CD14-positive monocyte (primary cell): ENCODE measurements at regions not wholly inside any gene's neighbourhood (a gene's known extent, or its start where the extent isn't known, plus 50 kb on each side); places are given as distances from the start of the nearest gene placed in this dataset.

Source experiments
- DNase-seq, 3 donors: peaks; one replicate each; pipeline ENCODE4 v3.0.0-alpha.2; 2011 to 2022
- H2AFZ ChIP-seq: 2 replicates; pipeline ENCODE4 v1.6.0; 2012; ENCODE audit warnings: mild to moderate bottlenecking, low read depth, low read length, inconsistent platforms; ENCODE audit not compliant: insufficient read depth, poor library complexity, severe bottlenecking
- H3K27ac ChIP-seq, 2 donors: 1 replicate in 1 of 2; 2 replicates in 1 of 2; pipeline ENCODE4 v1.5.1; 2012 to 2013; ENCODE audit warnings: low read length in 2 of 2, control low read depth in 1 of 2, inconsistent platforms in 1 of 2, low read depth in 1 of 2, mild to moderate bottlenecking in 1 of 2
- H3K27me3 ChIP-seq, 2 donors: one replicate each; pipeline versions ENCODE4 v1.6.0 to v1.6.1; 2011 to 2013; ENCODE audit warnings: low read length in 2 of 2; ENCODE audit not compliant: control insufficient read depth in 2 of 2, insufficient read depth in 2 of 2
- H3K36me3 ChIP-seq, 2 donors: replicated peaks in 1 of 2; 1 replicate in 1 of 2; 2 replicates in 1 of 2; pipeline versions ENCODE4 v1.5.1 to v1.6.1; 2012 to 2013; ENCODE audit warnings: low read length in 2 of 2, control low read depth in 1 of 2, inconsistent platforms in 1 of 2, mild to moderate bottlenecking in 1 of 2; ENCODE audit not compliant: insufficient read depth in 2 of 2, control insufficient read depth in 1 of 2
- H3K4me1 ChIP-seq, 2 donors: 1 replicate in 1 of 2; 2 replicates in 1 of 2; pipeline versions ENCODE4 v1.5.1 to v1.6.1; 2012 to 2013; ENCODE audit warnings: low read length in 2 of 2, control low read depth in 1 of 2, inconsistent platforms in 1 of 2, mild to moderate bottlenecking in 1 of 2, moderate library complexity in 1 of 2; ENCODE audit not compliant: insufficient read depth in 2 of 2, control insufficient read depth in 1 of 2
- H3K4me2 ChIP-seq: replicated peaks from 2 replicates; pipeline ENCODE3; 2012; ENCODE audit warnings: low read length, moderate library complexity, mild to moderate bottlenecking; ENCODE audit not compliant: poor library complexity, severe bottlenecking; ENCODE audit errors: extremely low read depth
- H3K4me3 ChIP-seq, 3 experiments: fragments of 200-600 bp in 1 of 3; sonication (generic) in 1 of 3; replicated peaks in 1 of 3; 1 replicate in 2 of 3; 2 replicates in 1 of 3; pipeline ENCODE4 v1.5.1; 2011 to 2013; ENCODE audit warnings: low read length in 3 of 3, mild to moderate bottlenecking in 3 of 3, control low read depth in 2 of 3, low read depth in 2 of 3, inconsistent platforms in 1 of 3, moderate library complexity in 1 of 3
- H3K79me2 ChIP-seq: 2 replicates; pipeline ENCODE4 v1.6.0; 2012; ENCODE audit warnings: mild to moderate bottlenecking, control low read depth, inconsistent platforms, low read length, moderate library complexity; ENCODE audit not compliant: insufficient read depth
- H3K9ac ChIP-seq: 2 replicates; pipeline ENCODE4 v1.6.0; 2017; ENCODE audit warnings: low read length, mild to moderate bottlenecking; ENCODE audit not compliant: insufficient read depth, poor library complexity, severe bottlenecking
- H3K9me3 ChIP-seq, 2 donors: replicated peaks in 1 of 2; 1 replicate in 1 of 2; 2 replicates in 1 of 2; pipeline versions ENCODE4 v1.5.1 to v1.6.1; 2012 to 2013; ENCODE audit warnings: low read length in 2 of 2, control low read depth in 1 of 2; ENCODE audit not compliant: control insufficient read depth in 1 of 2, insufficient read depth in 1 of 2
- H4K20me1 ChIP-seq: 2 replicates; pipeline ENCODE4 v1.6.0; 2012; ENCODE audit warnings: mild to moderate bottlenecking, low read length, control low read depth, moderate library complexity; ENCODE audit not compliant: insufficient read depth
- H3K27ac Mint-ChIP-seq, 7 donors: one replicate each; pipeline ENCODE4 v1.8.0; 2020; ENCODE audit warnings: mild to moderate bottlenecking in 7 of 7, mixed read lengths in 7 of 7, moderate library complexity in 6 of 7, inconsistent platforms in 2 of 7
- H3K27me3 Mint-ChIP-seq, 3 donors: one replicate each; pipeline ENCODE4 v1.8.0; 2021 to 2022; ENCODE audit warnings: low read depth in 3 of 3, mild to moderate bottlenecking in 3 of 3, mixed read lengths in 3 of 3, moderate library complexity in 3 of 3, inconsistent platforms in 1 of 3
- H3K36me3 Mint-ChIP-seq, 2 donors: one replicate each; pipeline ENCODE4 v1.8.0; 2020; ENCODE audit warnings: mixed read lengths in 2 of 2, inconsistent platforms in 1 of 2, mild to moderate bottlenecking in 1 of 2
- H3K4me1 Mint-ChIP-seq: one replicate; pipeline ENCODE4 v1.8.0; 2020; ENCODE audit warnings: mild to moderate bottlenecking, mixed read lengths
- H3K4me3 Mint-ChIP-seq, 2 donors: one replicate each; pipeline ENCODE4 v1.8.0; 2020; ENCODE audit warnings: mild to moderate bottlenecking in 2 of 2, mixed read lengths in 2 of 2, moderate library complexity in 1 of 2
- H3K9me3 Mint-ChIP-seq, 7 donors: one replicate each; pipeline ENCODE4 v1.8.0; 2020 to 2022; ENCODE audit warnings: mixed read lengths in 7 of 7, mild to moderate bottlenecking in 6 of 7, moderate library complexity in 6 of 7, inconsistent platforms in 2 of 7
- WGBS: methylation state at CpG from one replicate; pipeline ENCODE4 v1.1.5; 2013; ENCODE audit warnings: missing lambda C conversion rate; ENCODE audit not compliant: insufficient coverage; 5-methylcytosine and 5-hydroxymethylcytosine counted together
- intact Hi-C, 2 donors: fragments of 100-400 bp; cut with micrococcal nuclease; formaldehyde crosslinking; loops; one replicate each; pipeline versions ENCODE4 v1.15.0 to v1.15.1; 2023
- TF ChIP-seq, protein P1 (sequence below): fragments of 200-600 bp; IDR thresholded peaks from one replicate; pipeline ENCODE4 v1.8.0; 2022; ENCODE audit warnings: antibody characterized with exemption, mild to moderate bottlenecking

DNA sequence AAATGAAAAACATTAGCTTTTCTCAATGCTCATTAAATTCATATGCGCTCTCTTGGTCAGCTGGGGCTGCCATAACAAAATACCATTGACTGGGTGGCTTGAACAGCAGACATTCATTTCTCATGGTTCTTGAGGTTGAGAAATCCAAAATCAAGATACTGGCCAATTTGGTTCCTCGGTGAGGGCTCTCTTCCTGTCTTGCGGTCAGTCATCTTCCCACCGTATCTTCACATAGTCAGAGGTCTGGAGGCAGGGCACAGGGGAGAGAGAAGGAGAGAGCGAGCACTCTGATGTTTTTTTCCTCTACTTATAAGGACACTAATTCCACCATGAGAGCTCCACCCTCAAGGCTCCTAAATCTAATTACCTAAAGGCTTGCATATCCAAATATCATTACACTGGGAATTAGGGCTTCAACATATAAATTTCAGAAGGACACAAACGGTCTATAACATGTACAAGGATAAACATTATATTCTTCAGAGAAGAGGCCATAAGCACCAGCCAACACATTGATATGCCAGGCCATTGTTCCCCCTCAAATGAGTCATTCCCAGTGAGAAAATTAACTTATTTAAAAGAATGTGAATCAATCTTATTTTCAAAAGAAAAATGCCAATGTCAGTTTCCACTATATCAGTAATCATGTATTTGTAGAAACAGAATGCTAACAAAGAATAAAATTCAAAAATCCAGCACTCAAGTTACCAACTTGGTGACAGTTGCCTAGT lies 152.2 kb downstream of the BTG1 start:
- Histone ChIP-seq H3K27me3 (no peaks in the 10 kb centered on the region), H3K27ac (no peak overlapping the region), H3K4me3 (no peak overlapping the region), H2AFZ (no peak overlapping the region), H3K36me3 (no peaks in the 10 kb centered on the region), H3K79me2 (no peaks in the 10 kb centered on the region), H3K4me1 (no peaks in the 10 kb centered on the region), H3K9me3 (peaks cover 0 to 1% of the 10 kb centered on the region in 2 donors), H3K9ac (no peak overlapping the region), H3K4me2 (no peak overlapping the region), H4K20me1 (no peaks in the 10 kb centered on the region)
- Mint-ChIP-seq H3K36me3 (no peaks in the 10 kb centered on the region), H3K9me3 (peaks cover 0 to 9% (median 3%) of the 10 kb centered on the region in 7 donors), H3K27me3 (no peaks in the 10 kb centered on the region), H3K4me1 (no peaks in the 10 kb centered on the region), H3K27ac (no peak overlapping the region), H3K4me3 (no peak overlapping the region)
- DNase-seq: no peak
- no CpG with 5 or more reads among the region's 6 CpGs for WGBS
- intact Hi-C loops: no loop called here
- TF ChIP-seq, protein P1, sequence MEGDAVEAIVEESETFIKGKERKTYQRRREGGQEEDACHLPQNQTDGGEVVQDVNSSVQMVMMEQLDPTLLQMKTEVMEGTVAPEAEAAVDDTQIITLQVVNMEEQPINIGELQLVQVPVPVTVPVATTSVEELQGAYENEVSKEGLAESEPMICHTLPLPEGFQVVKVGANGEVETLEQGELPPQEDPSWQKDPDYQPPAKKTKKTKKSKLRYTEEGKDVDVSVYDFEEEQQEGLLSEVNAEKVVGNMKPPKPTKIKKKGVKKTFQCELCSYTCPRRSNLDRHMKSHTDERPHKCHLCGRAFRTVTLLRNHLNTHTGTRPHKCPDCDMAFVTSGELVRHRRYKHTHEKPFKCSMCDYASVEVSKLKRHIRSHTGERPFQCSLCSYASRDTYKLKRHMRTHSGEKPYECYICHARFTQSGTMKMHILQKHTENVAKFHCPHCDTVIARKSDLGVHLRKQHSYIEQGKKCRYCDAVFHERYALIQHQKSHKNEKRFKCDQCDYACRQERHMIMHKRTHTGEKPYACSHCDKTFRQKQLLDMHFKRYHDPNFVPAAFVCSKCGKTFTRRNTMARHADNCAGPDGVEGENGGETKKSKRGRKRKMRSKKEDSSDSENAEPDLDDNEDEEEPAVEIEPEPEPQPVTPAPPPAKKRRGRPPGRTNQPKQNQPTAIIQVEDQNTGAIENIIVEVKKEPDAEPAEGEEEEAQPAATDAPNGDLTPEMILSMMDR: no peak

DNA sequence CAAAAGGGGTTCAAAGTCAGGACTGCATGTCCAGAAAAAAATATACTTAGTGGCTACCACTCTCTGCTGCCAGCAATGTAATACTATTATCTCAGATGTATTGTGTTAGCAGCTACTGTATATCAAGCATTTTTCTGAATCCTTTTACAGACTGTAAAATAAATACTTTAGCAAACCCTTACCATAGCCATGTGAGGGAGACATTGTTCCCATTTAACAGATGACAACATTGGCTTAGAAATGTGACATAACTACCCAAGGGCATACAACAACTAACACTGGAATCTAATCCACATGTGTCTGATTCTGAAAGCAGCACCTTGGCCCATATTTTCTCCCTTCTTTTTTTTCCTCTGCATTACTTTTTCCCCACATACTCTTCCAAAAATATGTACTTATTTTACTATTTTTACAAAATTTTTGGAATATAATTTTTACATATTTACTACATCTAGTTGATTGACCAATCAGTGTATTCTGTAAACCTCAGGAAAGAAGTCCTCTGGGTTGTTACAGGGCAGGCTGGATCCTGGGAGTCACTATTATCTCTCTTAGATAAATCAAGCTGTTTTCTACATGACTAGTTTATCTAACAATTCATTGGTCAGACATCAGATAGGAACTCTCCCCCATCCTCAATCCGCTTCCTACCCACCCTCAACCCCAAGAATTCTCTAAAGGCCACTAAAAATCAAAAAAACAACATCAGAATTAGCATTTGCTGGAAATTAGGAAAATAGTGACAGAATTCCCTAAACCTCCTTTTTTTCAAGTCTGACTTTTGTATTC lies 154.1 kb downstream of the BTG1 start:
- Mint-ChIP-seq H3K27ac (no peak overlapping the region), H3K4me1 (peaks cover 4% of the 10 kb centered on the region), H3K9me3 (no peaks in the 10 kb centered on the region), H3K27me3 (peaks cover 0 to 1% (median 0%) of the 10 kb centered on the region in 3 donors), H3K36me3 (no peaks in the 10 kb centered on the region), H3K4me3 (no peak overlapping the region)
- DNase-seq: peak in 2 of 3 donors; percentile 13 to 15
- H3K4me1 ChIP-seq: no peaks in the 10 kb centered on the region
- no peak overlapping the region for H3K9ac ChIP-seq
- no peaks in the 10 kb centered on the region for H3K27me3 ChIP-seq
- no peaks in the 10 kb centered on the region for H4K20me1 ChIP-seq
- H3K4me3 ChIP-seq: no peak overlapping the region
- intact Hi-C loops: no loop called here
- no peak overlapping the region for H3K4me2 ChIP-seq
- TF ChIP-seq, protein P1: no peak
- H2AFZ ChIP-seq: no peak overlapping the region
- H3K36me3 ChIP-seq: no peaks in the 10 kb centered on the region
- H3K27ac ChIP-seq: no peak overlapping the region
- H3K79me2 ChIP-seq: no peaks in the 10 kb centered on the region
- no CpG with 5 or more reads among the region's 1 CpG for WGBS
- H3K9me3 ChIP-seq: no peaks in the 10 kb centered on the region
